H1 (cell line): ENCODE measurements at regions not wholly inside any gene's neighbourhood (a gene's known extent, or its start where the extent isn't known, plus 50 kb on each side); places are given as distances from the start of the nearest gene placed in this dataset.

Experiments
- ASH2L ChIP-seq: fragments of 200-600, 300-600 bp; sonication (generic); IDR thresholded peaks from one replicate; pipeline ENCODE4 v1.7.1; 2017; ENCODE audit warnings: low read length
- ATF2 ChIP-seq: IDR thresholded peaks from 2 replicates; pipeline ENCODE4 v1.6.1; 2012; ENCODE audit warnings: low read length, inconsistent platforms
- CBX8 ChIP-seq: fragments of 300-800, 300-1000 bp; sonication (generic); IDR thresholded peaks from 2 replicates; pipeline ENCODE4 v1.7.1; 2016; ENCODE audit warnings: low read depth, low read length, borderline replicate concordance
- CTBP2 ChIP-seq: IDR thresholded peaks from 2 replicates; pipeline ENCODE4 v1.7.0; 2011; ENCODE audit warnings: borderline replicate concordance, mild to moderate bottlenecking, moderate library complexity, mixed read lengths, low read length; ENCODE audit not compliant: insufficient read depth, insufficient read length
- EP300 ChIP-seq, 2 experiments: IDR thresholded peaks; 1 replicate in 1 of 2; 2 replicates in 1 of 2; pipeline ENCODE4 v1.6.1; 2011 to 2012; ENCODE audit warnings: low read depth in 2 of 2, low read length in 2 of 2, mild to moderate bottlenecking in 2 of 2, borderline replicate concordance in 1 of 2, inconsistent platforms in 1 of 2, moderate library complexity in 1 of 2
- FOSL1 ChIP-seq: IDR thresholded peaks from 2 replicates; pipeline ENCODE4 v1.6.1; 2011; ENCODE audit warnings: mild to moderate bottlenecking, low read depth, low read length, moderate library complexity; ENCODE audit not compliant: insufficient read depth
- RXRA ChIP-seq: IDR thresholded peaks from 2 replicates; pipeline ENCODE4 v1.6.1; 2011; ENCODE audit warnings: low read depth, mild to moderate bottlenecking, low read length, moderate library complexity; ENCODE audit not compliant: insufficient read depth
- TCF12 ChIP-seq: IDR thresholded peaks from 2 replicates; pipeline ENCODE4 v1.6.1; 2011; ENCODE audit warnings: low read depth, mild to moderate bottlenecking, low read length
- ZNF274 ChIP-seq: IDR thresholded peaks from 2 replicates; pipeline ENCODE4 v1.7.0; 2012; ENCODE audit warnings: low read length, borderline replicate concordance; ENCODE audit errors: extremely low read depth

DNA sequence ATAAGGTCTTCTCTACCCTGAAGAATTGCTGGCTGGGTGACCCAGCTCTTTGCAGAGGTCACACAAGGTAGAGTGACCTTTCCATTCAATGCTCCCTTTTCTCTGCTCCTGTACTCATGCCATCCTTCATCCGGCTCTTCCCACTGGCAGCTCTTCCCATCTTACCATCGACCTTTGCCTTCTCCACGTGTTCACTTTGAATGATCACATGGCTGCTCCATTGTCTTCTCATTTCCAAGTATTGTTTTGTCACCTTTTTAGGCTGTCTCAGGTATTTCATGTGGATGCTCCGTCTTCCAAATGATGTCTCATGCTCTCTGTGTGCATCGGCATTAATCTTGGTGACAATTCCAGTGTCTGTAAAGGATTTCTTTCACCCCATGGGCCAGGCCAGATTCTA is 76.6 kb upstream of the ONECUT1 start (continued):
- TF ChIP-seq ASH2L (no peak), ZNF274 (no peak), TCF12 (no peak), RXRA (no peak), CBX8 (no peak), CTBP2 (no peak), EP300 (IDR thresholded peaks at IDR 0.05; ENCODE audit: borderline replicate concordance in 1 of 2, low read depth in 2 of 2, low read length in 2 of 2) (no peak), ATF2 (no peak), FOSL1 (no peak)
